ENCODE measurements at regions not wholly inside any gene's neighbourhood (a gene's known extent, or its start where the extent isn't known, plus 50 kb on each side); places are given as distances from the start of the nearest gene placed in this dataset.

- TF ChIP-seq CTCF (IDR thresholded peaks at IDR 0.05; ENCODE audit: control extremely low read depth, extremely low read depth): no peak
- DNase-seq (no peak), ATAC-seq (ENCODE audit: insufficient read depth, low FRiP score) (no peak)
- peaks cover 0 to 5% (median 0%) of the 10 kb centered on the region in 4 donors for H3K36me3 ChIP-seq (ENCODE audit: control insufficient read depth in 4 of 4, insufficient read depth in 4 of 4, low read length in 4 of 4)
- H3K4me1 ChIP-seq (ENCODE audit: control insufficient read depth in 5 of 5, insufficient read depth in 5 of 5, low read length in 5 of 5): no peaks in the 10 kb centered on the region
- H3K9ac ChIP-seq (ENCODE audit: insufficient read depth in 1 of 2, low read length in 2 of 2): no peak overlapping the region
- H3K9me3 ChIP-seq (ENCODE audit: control insufficient read depth in 4 of 4, insufficient read depth in 3 of 4, low read length in 3 of 4): peaks cover 0 to 7% (median under 1%) of the 10 kb centered on the region in 4 donors
- H3K27ac ChIP-seq (ENCODE audit: low read depth in 1 of 2, low read length in 1 of 2): no peak overlapping the region
- 95 to 100% methylated on average over 2 of the region's 2 CpGs for WGBS, 2 donors
- no peaks in the 10 kb centered on the region for H3K27me3 ChIP-seq (ENCODE audit: control insufficient read depth in 3 of 3, insufficient read depth in 3 of 3, low read length in 2 of 3)
- no peak overlapping the region for H3K4me3 ChIP-seq
Observed at GRCh38 chr14:71426001-71426400, 506.2 kb upstream of the RGS6 start.

- H3K4me1 ChIP-seq (ENCODE audit: control insufficient read depth in 5 of 5, insufficient read depth in 5 of 5, low read length in 5 of 5): no peaks in the 10 kb centered on the region
Observed at GRCh38 chr14:71429902-71430301, 502.3 kb upstream of the RGS6 start.

GRCh38 chr14:71430321-71430677 lies 501.9 kb upstream of the RGS6 start:
- H3K4me1 ChIP-seq (ENCODE audit: control insufficient read depth in 5 of 5, insufficient read depth in 5 of 5, low read length in 5 of 5): no peaks in the 10 kb centered on the region
- DNase-seq (no peak), ATAC-seq (ENCODE audit: insufficient read depth, low FRiP score) (no peak)
- H3K27me3 ChIP-seq (ENCODE audit: control insufficient read depth in 3 of 3, insufficient read depth in 3 of 3, low read length in 2 of 3): no peaks in the 10 kb centered on the region
- no peak overlapping the region for H3K9ac ChIP-seq (ENCODE audit: insufficient read depth in 1 of 2, low read length in 2 of 2)
- WGBS, 2 donors: 92 to 97% methylated on average over 2 of the region's 2 CpGs
- no peak for TF ChIP-seq CTCF (IDR thresholded peaks at IDR 0.05; ENCODE audit: control extremely low read depth, extremely low read depth)
- H3K27ac ChIP-seq (ENCODE audit: low read depth in 1 of 2, low read length in 1 of 2): no peak overlapping the region
- no peak overlapping the region for H3K4me3 ChIP-seq
- H3K36me3 ChIP-seq (ENCODE audit: control insufficient read depth in 4 of 4, insufficient read depth in 4 of 4, low read length in 4 of 4): no peaks in the 10 kb centered on the region
- H3K9me3 ChIP-seq (ENCODE audit: control insufficient read depth in 4 of 4, insufficient read depth in 3 of 4, low read length in 3 of 4): peaks cover 0 to 7% (median 0%) of the 10 kb centered on the region in 4 donors

More at GRCh38 chr14:71429902-71430301, 502.3 kb upstream of the RGS6 start:
- DNase-seq (no peak), ATAC-seq (ENCODE audit: insufficient read depth, low FRiP score) (no peak)
- Histone ChIP-seq H3K36me3 (ENCODE audit: control insufficient read depth in 4 of 4, insufficient read depth in 4 of 4, low read length in 4 of 4) (no peaks in the 10 kb centered on the region), H3K27ac (ENCODE audit: low read depth in 1 of 2, low read length in 1 of 2) (no peak overlapping the region), H3K27me3 (ENCODE audit: control insufficient read depth in 3 of 3, insufficient read depth in 3 of 3, low read length in 2 of 3) (no peaks in the 10 kb centered on the region), H3K4me3 (no peak overlapping the region), H3K9ac (ENCODE audit: insufficient read depth in 1 of 2, low read length in 2 of 2) (no peak overlapping the region), H3K9me3 (ENCODE audit: control insufficient read depth in 4 of 4, insufficient read depth in 3 of 4, low read length in 3 of 4) (peaks cover 0 to 7% (median 0%) of the 10 kb centered on the region in 4 donors)
- TF ChIP-seq CTCF (IDR thresholded peaks at IDR 0.05; ENCODE audit: control extremely low read depth, extremely low read depth): no peak

- no peak overlapping the region for H3K4me3 ChIP-seq
Observed at GRCh38 chr14:71430678-71431376, 501.4 kb upstream of the RGS6 start.

More at GRCh38 chr14:71430678-71431376, 501.4 kb upstream of the RGS6 start:
- DNase-seq (no peak), ATAC-seq (ENCODE audit: insufficient read depth, low FRiP score) (no peak)
- H3K4me1 ChIP-seq (ENCODE audit: control insufficient read depth in 5 of 5, insufficient read depth in 5 of 5, low read length in 5 of 5): no peaks in the 10 kb centered on the region
- no peak overlapping the region for H3K27ac ChIP-seq (ENCODE audit: low read depth in 1 of 2, low read length in 1 of 2)
- H3K9ac ChIP-seq (ENCODE audit: insufficient read depth in 1 of 2, low read length in 2 of 2): no peak overlapping the region
- 91 to 92% methylated on average over 3 of the region's 3 CpGs for WGBS, 2 donors
- no peaks in the 10 kb centered on the region for H3K36me3 ChIP-seq (ENCODE audit: control insufficient read depth in 4 of 4, insufficient read depth in 4 of 4, low read length in 4 of 4)
- no peak for TF ChIP-seq CTCF (IDR thresholded peaks at IDR 0.05; ENCODE audit: control extremely low read depth, extremely low read depth)
- peaks cover 0 to 4% (median 0%) of the 10 kb centered on the region in 4 donors for H3K9me3 ChIP-seq (ENCODE audit: control insufficient read depth in 4 of 4, insufficient read depth in 3 of 4, low read length in 3 of 4)
- no peaks in the 10 kb centered on the region for H3K27me3 ChIP-seq (ENCODE audit: control insufficient read depth in 3 of 3, insufficient read depth in 3 of 3, low read length in 2 of 3)

All from lung (tissue), 11 donors.